Suppressor macrophage treated with lipopolysaccharide for 1 hour (primary cell): ENCODE measurements at regions not wholly inside any gene's neighbourhood (a gene's known extent, or its start where the extent isn't known, plus 50 kb on each side); places are given as distances from the start of the nearest gene placed in this dataset.

Experiments
- DNase-seq, 3 donors: peaks; one replicate each; pipeline ENCODE4 v3.0.0-alpha.2; 2020 to 2022

DNA sequence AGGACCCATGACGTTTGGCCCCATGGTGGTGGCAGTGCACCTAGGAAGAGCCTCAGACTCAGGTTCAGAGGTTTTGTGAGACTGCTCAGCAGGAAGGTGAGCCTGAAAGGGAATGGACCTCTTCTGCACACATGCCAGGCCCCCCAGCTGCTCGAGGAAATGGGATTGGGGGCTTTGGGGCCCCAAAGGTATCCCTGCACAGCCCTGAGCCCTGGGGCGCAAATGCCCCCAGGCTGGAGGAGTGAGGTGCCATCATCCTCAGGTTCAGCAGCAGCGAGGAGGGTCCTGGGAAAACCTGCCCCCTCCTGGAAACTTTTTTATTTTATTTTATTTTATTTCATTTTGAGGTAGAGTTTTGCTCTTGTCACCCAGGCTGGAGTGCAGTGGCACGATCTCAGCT is 171.8 kb upstream of the MVB12B start:
- no peak for DNase-seq

DNA sequence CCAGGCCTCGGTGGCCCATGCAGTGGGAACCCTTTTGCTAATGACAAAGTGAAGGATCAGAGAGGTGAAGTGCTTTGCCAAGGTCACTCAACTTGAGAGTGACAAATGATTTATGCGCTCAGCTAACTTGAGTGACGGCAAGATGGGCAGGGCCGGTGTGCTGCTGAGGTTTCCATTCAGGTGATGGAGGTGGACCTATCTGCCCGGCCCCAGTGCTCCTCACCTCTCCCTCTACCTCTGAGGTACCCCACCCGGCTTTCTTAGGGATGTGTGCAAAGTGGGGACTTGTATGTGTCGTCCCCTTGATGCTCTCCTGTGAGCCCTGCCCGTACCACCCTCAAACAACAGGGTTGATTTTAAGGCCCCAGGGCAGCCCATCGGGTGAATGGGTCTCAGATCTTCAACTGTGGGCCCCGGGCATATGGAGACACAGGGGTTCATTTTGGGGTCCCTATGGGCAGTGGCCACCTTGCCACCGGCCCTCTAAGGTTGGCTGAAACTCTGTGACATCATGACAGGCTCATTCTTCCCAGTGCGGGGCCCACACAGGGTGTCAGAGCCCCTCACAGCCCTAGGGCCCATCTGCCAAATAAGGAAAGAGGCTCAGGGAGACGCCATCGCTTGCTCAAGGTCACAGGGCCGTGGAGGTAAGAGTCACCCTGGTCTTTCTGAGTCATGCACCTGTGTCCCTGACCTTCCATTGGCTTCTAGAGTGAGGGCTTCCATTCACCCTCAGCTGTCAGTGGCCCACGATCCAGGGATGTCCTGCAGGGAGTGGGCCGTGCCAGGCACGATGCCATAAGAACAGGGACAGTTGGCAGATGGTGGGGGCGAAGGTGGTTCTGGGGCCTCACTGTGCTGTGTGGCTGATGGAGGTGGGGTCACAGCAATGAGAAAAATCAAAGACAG is 170.6 kb upstream of the MVB12B start:
- no peak for DNase-seq

DNA sequence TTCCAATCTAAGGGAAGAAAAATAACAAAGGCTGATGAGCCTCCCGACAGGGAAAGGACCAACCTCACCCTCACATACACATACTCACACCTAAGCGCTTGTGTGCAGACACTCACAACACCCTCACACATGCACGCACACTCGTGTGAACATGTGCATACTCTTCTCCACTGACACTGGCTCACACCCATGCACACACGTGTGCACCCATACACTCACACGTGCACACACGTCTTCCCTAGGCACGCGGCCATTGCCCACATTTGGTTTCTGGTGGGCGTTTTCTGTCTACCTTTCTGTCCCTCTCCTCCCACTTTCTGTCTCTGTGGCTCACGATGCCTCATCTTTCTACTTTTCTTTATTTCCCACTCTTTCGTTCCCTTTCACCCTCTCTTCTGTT is 169.7 kb upstream of the MVB12B start:
- DNase-seq: no peak

DNA sequence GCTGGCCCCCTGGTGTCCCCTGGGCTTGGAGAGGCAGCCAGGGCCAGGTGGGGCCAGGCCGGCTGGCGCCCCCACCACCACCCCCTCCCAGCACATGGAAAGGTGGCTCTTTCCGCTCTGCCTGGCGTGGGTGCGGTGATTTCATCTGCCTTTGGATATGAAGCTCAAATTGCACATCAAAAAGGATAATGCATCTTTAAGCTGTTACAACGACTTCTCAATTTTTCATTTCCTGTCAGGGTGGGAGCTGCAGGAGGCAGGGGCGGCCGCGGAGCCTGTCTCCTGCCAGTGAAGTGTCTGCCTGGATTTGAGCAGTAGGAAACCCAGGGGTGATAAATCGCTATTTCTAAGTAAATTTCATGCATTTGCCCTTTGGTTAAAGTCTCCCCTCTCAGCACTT is 169.2 kb upstream of the MVB12B start:
- no peak for DNase-seq

DNA sequence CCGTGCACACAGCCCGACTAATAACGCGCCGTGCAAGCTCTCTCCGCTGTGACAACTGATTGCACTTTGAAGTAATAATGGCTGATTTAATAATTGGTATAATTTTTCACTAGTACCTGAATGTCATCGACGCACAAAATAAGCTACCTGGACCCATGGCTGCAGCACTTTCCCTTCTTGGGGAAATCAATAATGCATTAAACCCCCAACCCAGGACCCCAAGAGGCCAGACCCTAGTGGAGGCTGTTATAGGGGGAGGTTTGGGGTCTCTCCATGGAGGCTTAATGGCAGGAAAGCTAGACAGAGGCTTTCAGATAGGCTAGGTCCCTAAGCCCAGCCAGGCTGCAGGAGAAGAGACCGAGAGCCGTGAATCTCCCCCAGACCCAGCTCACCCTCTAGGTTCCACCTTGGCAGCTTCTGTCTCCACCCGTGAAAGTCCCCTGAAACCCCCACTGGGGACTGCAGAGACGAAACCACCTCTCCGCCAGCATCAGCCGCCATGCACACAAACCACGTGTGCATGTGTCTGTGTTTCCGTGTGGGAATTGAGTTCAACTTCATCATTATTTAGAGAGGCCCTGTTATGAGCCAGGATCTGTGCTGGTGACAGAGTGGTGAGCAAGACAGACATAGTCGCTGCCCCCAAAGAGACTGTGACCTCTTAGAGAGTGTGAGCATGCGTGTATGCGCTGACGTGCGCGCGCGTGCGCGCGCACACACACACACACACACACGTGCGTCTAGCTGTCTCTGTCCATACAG is 168.6 kb upstream of the MVB12B start:
- DNase-seq: no peak

DNA sequence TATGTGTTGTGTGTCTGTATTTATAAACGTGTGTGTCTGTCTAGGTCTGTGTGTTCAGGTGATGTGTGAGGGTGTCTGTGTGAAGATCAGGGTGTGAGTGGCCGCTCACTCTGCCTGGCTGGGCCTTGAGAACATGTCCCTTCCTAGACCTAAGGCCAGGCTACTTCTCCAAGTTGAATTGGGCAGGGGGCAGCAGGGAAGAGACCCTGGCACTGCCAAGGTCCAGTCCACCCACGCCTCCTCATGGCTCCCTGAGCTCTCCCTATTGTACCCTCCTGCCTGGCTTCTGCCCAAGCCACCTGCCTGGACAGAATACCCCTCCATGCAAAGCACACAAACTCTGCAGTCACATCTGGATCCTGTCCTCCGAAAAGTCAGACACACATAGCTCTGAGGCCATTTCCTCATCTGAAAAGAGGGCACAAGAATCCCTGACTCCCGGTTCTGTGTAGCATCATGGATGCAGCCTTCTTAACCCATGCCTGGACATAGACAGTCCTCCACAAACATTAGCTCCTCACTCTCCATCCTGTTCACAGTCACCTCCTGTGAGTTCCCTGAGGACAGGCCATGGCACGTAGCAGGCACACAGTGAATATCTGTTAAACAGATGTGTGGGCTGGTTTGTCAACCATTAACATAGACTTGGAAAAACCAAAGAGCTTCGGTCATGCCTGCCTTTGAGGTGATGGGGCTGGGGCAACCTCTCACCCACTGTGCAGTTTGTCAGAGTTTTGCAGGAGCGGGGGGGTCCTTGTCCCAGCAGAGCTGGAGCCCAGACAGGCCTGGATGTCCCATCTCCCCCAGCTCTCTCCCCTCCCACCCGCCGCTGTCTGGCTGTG is 167.8 kb upstream of the MVB12B start:
- no peak for DNase-seq

DNA sequence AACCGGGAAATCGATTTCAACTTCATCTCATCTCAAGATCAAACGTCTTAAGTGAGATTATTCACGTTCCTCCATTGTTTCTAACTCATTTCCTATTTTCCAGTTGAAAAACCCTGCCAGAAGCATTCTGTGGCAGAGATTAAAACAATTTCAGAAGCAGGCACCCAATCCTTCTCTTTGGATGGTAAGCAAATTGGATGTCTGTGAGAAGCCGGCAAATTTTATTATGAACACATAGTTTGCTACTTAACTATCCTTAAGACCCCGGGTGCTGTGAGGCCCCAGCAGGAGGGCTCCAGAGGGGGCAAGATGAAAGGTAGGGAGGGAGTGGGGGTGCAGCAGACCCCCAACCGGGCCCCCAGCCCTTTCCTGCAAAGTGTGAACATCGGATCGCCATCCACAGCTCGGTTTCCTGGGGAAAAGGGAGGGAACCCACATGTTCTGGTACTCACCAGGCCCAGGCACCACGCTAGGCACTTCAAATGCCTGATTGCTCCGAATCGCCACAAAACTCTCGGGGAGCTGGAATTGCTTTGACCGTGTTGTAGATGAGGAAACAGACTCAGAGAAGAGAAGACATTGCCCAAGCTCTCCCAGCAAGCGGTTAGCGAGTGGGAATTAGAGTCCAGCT is 167.1 kb upstream of the MVB12B start:
- DNase-seq: no peak

DNA sequence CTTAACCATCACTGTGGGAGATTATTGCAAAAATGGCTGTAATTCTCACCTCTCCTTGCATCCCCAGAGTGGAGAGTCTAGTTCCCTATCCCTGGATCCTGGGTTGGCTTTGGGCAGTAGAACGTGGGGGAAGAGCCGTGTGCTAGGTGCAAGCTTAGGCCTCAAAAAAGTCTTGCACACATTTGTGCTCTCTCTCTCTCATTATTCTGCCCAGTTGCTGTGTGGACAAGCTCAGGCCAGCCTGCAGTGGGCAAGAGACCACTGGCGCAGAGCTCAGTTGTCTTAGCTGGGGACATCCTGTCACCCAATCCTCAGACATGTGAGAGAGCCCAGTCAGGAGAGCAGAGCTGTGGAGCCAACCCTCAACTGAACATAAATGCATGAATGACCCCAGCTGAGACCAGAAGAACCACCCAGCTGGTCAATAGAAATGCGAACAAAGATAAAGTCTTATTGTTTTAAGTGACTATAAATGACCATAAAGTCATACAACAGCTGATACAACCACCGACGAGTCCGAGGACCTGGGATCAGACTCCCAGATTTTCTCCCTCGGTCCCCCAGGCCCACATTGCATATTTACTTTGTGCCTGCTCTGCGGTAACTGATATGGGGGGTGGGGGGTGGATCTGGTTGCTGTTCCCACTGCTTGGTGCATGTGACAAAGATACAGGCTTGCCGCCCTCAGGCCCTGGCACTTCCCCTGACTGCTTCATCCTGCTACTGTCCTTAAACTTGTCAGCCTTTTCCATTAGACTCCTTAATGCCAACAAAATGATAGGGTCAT is 166.4 kb upstream of the MVB12B start:
- DNase-seq: no peak

DNA sequence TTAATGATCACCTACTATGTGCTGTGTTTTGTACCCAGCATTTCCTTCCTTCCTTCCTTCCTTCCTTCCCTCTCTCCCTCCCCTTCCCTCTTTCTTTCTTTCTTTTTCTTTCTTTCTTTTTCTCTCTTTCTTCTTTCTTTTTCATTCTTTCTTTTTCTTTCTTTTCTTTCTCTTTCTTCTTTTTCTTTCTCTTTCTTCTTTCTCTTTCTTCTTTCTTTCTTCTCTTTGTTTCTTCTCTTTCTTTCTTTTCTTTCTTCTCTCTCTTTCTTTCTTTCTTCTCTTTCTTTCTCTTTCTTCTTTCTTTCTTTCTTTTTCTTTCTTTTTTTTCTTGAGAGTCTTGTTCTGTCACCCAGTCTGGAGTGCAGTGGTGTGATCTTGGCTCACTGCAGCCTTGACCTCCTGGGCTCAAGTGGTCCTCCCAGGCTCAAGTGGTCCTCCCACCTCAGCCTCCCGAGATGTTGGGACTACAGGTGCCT is 165.7 kb upstream of the MVB12B start:
- no peak for DNase-seq

DNA sequence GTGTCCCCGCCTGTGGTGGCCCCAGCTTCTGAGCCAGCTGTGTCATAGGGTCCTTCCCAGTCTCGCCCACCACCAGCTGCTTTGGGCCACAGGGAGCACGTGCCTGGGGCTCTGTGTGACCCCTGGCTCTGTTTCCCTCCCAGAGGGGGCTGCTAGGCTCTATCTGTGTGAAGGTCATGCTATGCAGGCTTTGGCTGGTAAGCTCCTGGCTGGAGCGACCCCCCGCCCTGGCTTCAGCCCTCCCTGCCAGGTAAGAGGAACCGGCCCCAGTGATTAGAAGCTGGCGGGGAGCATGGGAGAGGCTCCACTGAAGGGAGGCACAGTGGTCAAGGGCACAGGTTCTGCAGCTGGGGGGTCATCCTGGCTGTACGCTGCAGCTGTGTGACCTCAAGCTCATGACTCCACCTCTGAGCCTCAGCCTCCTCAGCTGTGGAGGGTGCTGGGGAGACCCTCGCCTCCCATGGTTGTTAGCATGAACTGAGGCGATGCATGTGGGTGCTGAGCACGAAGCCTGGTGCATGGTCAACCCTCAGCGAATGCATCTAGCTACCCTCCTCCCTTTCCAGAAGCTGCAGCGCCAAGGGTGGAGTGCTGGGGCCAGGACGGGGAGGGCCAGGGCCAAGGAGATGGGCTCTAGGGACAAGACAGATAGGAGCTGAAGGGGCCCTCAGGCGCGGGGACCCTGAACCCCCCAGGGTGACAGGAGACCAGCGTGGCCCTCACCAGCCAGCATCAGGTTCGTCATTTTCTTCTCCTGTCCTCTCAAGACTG is 163.8 kb upstream of the MVB12B start:
- DNase-seq: no peak

DNA sequence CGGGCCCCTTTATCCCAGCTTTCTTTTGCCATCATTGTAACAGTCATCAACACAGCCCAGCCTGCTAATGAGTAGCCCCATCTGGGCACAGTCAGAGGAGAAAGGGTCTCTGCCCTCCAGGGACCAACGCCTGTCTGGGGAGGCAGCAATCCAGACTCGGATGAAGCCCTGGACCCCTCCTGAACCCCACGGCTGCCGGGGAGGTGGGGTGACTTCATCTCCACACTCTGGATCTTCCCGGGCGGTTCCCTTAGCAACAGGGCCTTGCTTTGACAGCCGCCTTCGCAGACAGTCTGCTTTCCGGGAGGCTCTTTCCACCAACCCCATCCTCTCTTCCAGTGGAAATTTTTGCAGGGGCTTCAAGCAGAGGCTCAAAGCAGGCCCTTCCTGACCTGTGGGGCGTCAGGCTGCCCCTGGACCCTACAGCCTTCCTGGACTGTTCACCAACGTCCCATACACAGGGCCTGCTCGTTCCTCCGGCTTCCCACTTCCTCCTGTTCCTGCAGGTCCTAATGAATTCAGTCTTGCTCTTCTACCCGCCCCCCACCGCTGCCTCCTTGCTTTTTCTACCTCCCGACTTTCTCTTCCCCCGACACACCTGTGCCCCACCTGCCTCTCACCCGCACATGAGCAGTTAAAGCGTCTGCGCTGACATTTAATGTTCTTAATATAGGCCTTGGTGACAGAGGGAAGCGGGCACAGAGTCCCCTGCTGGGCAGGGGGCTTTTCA is 161.7 kb upstream of the MVB12B start:
- DNase-seq: no peak

DNA sequence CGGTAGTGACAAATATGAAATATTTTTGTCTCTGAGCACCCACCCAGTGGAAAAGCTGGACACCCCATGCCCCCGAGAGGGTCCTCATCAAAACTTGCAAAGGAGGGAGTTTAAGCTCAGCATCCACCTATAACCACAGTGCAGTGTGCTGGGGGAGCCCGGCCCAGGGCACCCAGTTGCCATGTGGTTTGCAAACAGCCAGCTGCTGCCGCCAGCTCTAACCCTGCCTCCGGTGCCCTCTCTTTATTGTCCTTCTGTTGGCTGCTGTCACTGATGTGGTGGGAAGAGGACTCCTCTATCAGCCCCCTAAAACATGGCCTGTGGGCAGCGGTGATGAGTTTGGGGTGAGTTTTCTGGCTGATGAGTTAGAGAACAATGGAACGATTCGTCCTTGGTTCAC is 160.9 kb upstream of the MVB12B start:
- no peak for DNase-seq

DNA sequence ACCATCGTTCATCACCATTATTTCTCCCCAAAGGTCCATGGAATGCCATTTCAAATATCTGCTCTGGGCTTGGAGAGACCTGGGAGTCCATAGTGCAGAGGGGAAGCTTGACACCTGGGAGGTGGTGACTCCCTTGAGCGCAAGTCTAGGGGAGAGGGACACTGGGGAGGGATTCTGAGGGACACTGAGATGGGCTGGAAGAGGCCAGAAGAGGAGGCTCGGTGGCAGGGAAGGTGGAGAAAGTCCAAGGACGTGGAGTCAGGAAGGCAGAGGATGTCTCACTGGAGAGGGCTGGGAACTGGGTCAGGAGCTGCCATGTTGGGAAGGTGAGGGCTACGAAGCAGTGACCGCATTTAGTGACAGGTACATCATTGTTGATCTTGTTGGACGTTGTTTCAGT is 160.3 kb upstream of the MVB12B start:
- no peak for DNase-seq

DNA sequence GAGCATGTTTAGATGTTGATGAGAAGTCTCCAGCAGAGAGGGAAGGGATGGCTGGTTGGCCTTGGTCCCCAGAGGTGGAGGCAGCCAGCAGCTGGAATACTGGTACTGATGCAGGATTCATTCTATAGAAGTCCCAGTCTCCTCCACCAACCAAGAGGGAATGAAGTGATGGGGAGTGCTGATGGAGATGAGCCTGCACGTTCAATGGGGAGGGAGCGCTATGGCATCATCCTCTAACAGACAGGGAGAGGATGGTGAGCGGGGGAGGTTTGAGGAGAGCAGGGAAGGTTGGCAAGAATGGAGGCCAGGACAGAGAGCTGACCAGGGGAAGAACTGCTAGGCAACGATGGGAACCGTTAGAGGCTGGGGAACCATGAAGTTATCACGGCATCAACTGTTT is 159.8 kb upstream of the MVB12B start:
- no peak for DNase-seq

DNA sequence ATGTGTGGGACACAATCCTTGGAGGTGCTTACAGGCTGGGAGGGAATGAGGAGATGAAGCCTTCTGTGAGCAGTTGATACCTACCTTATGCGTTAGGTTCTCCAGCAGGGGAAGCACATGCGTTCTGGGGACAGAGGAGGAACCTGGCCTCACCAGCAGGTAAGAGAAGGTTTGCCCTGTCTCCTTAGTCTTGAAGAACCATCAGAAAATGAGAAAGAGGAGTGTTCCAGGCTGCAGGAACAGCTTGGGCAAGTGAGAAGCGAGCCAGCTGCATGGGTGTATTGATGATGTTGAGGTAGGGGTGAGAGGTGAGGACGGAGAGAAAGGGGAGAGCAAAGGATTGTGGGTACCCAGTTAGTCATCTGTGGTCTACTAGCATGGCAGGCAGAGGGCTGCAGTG is 156.9 kb upstream of the MVB12B start:
- DNase-seq: no peak

DNA sequence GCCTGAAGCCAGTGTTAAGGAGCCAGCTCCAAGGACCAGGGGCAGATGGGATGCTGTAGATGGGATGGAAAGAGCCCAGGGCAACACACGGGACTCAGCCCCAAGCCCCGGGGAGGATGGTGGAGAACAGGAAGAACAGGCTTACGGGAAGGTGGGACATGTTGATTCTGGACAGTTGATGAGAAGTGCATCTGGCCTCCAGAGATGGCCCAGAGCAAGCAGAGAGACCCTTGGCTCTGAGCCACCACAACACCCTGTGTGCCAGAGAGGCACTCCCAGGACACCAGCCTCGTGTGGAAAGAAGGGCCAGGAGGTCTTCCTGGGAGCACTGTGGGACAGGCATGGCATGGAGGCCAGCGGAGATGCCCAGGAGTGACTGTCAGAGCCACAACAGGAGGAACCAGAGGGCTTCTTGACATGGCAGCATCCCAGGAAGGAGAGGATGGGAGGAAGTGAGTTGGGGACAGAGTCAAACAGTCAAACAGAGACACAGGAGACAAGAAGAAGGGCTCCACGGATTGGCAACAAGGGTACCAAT is 156.3 kb upstream of the MVB12B start:
- no peak for DNase-seq

DNA sequence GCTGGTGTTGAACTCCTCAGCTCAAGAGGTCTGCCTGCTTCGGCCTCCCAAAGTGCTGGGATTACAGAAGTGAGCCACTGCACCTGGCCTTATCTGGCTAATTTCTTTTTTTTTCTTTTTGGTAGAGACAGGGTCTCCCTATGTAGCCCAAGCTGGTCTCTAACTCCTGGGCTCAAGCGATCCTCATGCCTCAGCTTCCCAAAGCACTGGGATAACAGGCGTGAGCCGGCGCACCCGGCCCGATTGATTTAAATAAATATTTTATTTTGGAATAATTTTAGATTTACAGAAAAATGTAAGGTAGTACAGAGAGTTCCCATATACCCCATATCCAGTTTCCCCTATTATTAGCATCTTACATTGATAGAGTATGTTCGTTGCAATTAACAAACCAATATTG is 155.0 kb upstream of the MVB12B start:
- no peak for DNase-seq

DNA sequence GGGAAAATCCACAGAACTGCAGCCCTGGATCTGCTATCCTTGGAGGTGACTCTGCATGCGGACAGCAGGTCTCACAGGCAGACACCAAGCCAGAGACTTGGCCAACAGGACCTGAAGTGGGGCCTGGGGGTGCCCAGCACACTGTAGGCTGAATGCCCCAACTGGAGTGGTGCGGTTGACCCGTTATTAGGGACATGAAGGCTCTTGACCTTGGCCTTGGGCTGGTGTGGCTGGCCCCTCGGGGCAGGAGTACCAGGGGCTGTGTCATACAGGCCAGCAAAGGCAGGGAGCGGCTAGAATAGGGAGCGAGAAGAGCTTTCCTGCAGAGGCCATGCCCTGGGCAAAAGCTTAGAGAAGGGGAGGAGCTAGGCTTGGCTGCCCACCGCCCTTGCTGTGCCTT is 153.2 kb upstream of the MVB12B start:
- no peak for DNase-seq

DNA sequence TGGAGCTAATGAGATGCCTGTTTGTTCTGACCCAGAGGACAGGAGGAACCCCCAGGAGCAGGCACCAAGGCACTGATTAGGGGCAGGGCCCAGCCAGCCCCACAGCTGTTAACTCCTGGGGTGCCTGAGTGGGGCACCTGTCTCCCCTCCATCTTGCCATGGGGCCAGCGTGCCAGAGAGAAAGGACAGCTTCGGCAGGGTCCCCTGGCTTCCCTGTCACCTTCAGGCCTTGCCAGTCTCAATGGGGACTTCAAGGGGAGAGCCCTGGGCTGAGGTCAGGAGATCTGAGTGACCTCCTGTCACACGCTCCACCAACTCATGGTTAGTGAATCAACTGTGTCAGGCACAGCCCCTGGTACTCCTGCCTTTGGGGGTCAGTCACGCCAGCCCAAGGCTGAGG is 152.7 kb upstream of the MVB12B start:
- DNase-seq: no peak

DNA sequence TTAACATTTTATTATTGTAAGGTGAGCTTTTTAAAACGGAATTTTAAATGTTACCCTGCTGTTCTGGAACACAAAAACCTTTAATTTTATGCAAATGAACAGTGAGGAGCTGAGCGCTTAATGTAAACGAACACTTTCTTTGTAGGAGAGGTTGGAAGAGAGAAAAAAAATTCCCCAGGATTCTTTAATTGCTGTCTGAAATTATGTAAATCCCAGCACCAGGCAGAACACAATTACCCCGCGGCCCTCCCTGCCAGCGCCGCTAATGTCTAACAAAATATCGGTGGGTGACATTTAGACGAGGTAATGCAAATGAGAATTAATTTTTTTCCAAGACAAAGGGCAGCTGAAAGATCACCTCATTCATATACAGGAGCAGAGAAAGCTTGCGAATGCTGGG is 143.4 kb upstream of the MVB12B start:
- DNase-seq: no peak
